GM10248 (cell line): ENCODE measurements at regions not wholly inside any gene's neighbourhood (a gene's known extent, or its start where the extent isn't known, plus 50 kb on each side); places are given as distances from the start of the nearest gene placed in this dataset.

Experiments
- CTCF ChIA-PET: fragments of 300-600 bp; sonication (Branson Sonifier 250); formaldehyde crosslinking; extraction: SDS; loops from one replicate; lab custom pipeline; 2021; ENCODE audit warnings: antibody characterized with exemption; lab: Yijun Ruan, JAX
- POLR2A ChIA-PET: fragments of 350-650 bp; sonication (Branson Sonifier 250); formaldehyde crosslinking; extraction: SDS; loops from one replicate; lab custom pipeline; 2020; ENCODE audit warnings: antibody characterized with exemption; lab: Yijun Ruan, JAX
- DNase-seq: peaks from one replicate; pipeline ENCODE4 v3.0.0; 2012; ENCODE audit errors: extremely low spot score
- TF ChIP-seq, protein P1 (sequence below): IDR thresholded peaks from 2 replicates; pipeline ENCODE4 v1.5.1; 2012; ENCODE audit warnings: mild to moderate bottlenecking, low read depth; ENCODE audit errors: extremely low read depth, missing control alignments, control extremely low read depth

- CTCF ChIA-PET: no interaction called here
- no peak for DNase-seq
- POLR2A ChIA-PET: no interaction called here
- TF ChIP-seq, protein P1, sequence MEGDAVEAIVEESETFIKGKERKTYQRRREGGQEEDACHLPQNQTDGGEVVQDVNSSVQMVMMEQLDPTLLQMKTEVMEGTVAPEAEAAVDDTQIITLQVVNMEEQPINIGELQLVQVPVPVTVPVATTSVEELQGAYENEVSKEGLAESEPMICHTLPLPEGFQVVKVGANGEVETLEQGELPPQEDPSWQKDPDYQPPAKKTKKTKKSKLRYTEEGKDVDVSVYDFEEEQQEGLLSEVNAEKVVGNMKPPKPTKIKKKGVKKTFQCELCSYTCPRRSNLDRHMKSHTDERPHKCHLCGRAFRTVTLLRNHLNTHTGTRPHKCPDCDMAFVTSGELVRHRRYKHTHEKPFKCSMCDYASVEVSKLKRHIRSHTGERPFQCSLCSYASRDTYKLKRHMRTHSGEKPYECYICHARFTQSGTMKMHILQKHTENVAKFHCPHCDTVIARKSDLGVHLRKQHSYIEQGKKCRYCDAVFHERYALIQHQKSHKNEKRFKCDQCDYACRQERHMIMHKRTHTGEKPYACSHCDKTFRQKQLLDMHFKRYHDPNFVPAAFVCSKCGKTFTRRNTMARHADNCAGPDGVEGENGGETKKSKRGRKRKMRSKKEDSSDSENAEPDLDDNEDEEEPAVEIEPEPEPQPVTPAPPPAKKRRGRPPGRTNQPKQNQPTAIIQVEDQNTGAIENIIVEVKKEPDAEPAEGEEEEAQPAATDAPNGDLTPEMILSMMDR: no peak
These were observed 1499.0 kb upstream of the TMEFF2 start for GRCh38 chr2:193693758-193694157.

GRCh38 chr2:193690572-193690971 lies 1495.8 kb upstream of the TMEFF2 start:
- ChIA-PET POLR2A (no interaction called here), CTCF (interaction anchor here (1.4 to 2.0 kb wide), 2 partner anchors 10 to 13 kb away, joined by 4 to 7 read pairs; no protein-coding TSS in a partner anchor)
- no peak for DNase-seq
- TF ChIP-seq, protein P1: no peak

GRCh38 chr2:193687195-193687594 lies 1492.5 kb upstream of the TMEFF2 start:
- CTCF ChIA-PET: no interaction called here
- POLR2A ChIA-PET: no interaction called here
- DNase-seq: no peak
- TF ChIP-seq, protein P1: no peak

GRCh38 chr2:193679847-193680246 lies 1485.1 kb upstream of the TMEFF2 start:
- ChIA-PET CTCF (interaction anchor here (0.8 to 1.5 kb wide), 3 partner anchors 12 to 28 kb away, joined by 3 to 5 read pairs (median 3); no protein-coding TSS in a partner anchor), POLR2A (no interaction called here)
- DNase-seq: no peak
- TF ChIP-seq, protein P1: no peak

DNA sequence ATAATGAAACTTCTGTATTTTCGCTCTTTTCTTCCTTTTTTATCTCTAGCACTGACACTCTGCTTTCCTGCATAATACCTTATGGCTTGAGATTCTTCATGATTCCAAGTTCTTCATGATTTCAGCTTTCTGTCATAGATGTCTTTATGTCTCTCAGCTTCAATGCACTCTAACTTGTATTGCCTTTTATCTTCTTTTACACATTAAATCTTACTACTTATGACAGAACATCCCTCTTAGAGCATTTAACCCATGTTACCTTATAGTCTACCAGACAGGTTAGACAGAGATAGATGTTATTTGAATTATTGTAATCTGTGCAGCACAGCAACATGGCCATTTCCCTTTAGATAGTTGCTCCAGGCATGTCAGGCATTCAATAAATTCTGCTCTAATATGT lies 1475.7 kb upstream of the TMEFF2 start:
- CTCF ChIA-PET: no interaction called here
- POLR2A ChIA-PET: no interaction called here
- TF ChIP-seq, protein P1: no peak
- no peak for DNase-seq

DNA sequence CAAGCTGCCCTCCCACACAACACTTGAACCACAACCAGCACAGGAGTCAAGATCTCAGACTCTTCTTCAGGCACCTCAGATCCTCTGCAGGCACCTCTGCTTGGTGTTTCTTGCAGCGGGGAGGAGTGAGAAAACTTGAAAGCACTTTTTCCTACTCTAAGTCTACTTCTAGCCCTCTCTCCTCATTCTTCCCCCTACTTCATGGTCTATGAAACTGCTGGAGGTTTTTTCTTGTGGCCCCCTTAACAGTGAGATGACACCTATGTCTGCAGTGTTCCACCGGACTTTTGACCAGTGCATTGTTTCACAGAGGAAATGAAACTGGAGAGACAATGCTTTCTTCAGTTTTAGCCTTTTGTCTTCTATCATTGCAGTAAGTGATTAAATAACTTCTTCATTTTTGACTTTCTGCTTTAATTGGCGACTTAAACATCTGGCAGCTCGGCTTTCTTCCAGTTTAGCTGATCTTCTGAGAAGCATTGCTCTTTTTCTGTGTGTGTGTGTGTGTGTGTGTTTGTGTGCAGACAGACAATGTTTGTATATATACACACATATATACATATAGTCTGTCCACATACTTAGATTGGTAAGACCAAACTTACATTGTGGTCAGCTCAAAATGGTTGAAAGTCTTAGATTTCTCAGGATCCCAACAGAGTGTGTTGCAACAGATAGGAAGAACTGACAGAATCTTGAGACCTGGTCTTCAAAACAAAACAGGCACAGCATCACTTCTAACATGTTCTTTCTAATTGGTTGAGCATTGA lies 1474.0 kb upstream of the TMEFF2 start:
- TF ChIP-seq, protein P1: no peak
- peak; percentile 18 for DNase-seq
- CTCF ChIA-PET: interaction anchor here (1.5 kb wide), 1 partner anchor 11 kb away, joined by 5 read pairs; no protein-coding TSS in a partner anchor
- POLR2A ChIA-PET: no interaction called here
